ENCODE measurements at regions not wholly inside any gene's neighbourhood (a gene's known extent, or its start where the extent isn't known, plus 50 kb on each side); places are given as distances from the start of the nearest gene placed in this dataset.
"Not testable (repeated sequence)": the region's sequence is repeated elsewhere in the genome, so short reads cannot be mapped to it uniquely, and the experiment has no call there.

DNA sequence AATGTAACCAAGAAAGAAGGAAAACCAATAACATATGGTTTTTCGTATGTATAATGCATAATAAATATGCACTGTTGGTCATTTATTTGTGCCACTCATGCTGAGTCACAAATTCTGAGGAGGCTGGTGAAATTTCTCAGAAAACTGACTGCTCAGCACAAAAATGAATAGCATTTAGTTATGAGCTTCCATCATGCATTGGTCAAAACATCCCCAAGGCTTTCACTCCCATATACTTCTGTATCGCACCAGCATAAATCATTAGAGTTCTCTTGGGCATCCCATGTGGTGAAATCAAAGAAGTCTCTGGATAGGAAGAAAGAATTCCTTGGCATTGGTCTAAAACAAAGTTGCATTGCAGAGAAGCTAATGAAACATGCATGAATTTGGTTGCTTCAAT, 785.6 kb upstream of the CDH8 start:
- Histone ChIP-seq H3K4me1 (no peaks in the 10 kb centered on the region), H3K27ac (no peak overlapping the region), H3K9me3 (no peaks in the 10 kb centered on the region), H3K36me3 (no peaks in the 10 kb centered on the region), H3K4me3 (no peak overlapping the region), H3K27me3 (no peaks in the 10 kb centered on the region), H3K9ac (ENCODE audit: low read depth in 2 of 2, low read length in 2 of 2) (no peak overlapping the region)
- DNase-seq: no peak
- intact Hi-C loops (cut with DNase I): no loop called here
- TF ChIP-seq, protein P1, sequence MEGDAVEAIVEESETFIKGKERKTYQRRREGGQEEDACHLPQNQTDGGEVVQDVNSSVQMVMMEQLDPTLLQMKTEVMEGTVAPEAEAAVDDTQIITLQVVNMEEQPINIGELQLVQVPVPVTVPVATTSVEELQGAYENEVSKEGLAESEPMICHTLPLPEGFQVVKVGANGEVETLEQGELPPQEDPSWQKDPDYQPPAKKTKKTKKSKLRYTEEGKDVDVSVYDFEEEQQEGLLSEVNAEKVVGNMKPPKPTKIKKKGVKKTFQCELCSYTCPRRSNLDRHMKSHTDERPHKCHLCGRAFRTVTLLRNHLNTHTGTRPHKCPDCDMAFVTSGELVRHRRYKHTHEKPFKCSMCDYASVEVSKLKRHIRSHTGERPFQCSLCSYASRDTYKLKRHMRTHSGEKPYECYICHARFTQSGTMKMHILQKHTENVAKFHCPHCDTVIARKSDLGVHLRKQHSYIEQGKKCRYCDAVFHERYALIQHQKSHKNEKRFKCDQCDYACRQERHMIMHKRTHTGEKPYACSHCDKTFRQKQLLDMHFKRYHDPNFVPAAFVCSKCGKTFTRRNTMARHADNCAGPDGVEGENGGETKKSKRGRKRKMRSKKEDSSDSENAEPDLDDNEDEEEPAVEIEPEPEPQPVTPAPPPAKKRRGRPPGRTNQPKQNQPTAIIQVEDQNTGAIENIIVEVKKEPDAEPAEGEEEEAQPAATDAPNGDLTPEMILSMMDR (IDR thresholded peaks at IDR 0.05): no peak

DNA sequence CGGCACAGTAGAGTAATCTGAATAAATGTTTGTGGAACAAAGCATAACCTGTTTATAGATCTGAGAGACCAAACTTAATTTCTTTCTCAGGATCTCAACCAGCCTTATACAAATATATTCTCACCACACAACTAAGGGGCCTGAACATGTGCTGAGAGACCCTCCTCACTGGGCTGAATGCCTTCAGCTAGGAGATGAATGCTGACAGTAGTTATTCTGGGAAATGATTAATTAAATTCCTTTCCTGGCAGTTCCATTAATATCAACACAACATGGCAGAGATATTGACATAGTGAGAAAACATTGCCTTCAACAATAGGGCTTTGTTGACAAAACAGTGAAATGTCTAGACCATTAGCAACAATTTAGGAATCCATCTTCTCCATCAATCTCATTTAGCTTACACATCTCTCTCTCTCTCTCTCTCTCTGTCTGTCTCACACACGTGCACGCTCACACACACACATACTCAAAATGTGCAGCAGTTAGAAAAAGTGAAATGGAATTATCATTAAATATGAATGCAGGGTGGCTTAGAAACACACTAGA, 780.8 kb upstream of the CDH8 start:
- DNase-seq: no peak
- TF ChIP-seq, protein P1 (IDR thresholded peaks at IDR 0.05): no peak
- intact Hi-C loops (cut with DNase I): no loop called here

DNA sequence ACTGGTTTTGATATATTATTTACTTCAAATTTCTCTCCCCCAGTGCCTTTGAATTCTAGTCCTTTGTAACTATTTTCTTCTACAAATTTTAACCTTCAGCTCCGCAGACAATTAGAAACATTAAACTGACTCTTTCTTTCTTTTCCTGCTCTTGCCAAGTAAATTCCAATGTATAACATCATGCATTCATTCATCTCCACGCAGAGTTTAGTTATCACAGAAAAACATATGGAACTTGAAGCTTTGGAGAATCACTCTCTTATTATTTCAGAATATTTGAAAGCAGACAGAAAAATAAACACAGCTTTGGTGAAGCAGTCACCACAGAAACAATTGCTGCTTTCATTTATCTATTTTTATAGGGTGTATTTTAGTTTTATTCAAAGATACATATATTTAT, 778.7 kb upstream of the CDH8 start:
- intact Hi-C loops (cut with DNase I): no loop called here

More for the DNA sequence above, 780.8 kb upstream of the CDH8 start:
- Histone ChIP-seq H3K27ac (no peak overlapping the region), H3K36me3 (no peaks in the 10 kb centered on the region), H3K4me3 (no peak overlapping the region), H3K9me3 (no peaks in the 10 kb centered on the region), H3K27me3 (no peaks in the 10 kb centered on the region), H3K9ac (ENCODE audit: low read depth in 2 of 2, low read length in 2 of 2) (no peak overlapping the region), H3K4me1 (no peaks in the 10 kb centered on the region)

DNA sequence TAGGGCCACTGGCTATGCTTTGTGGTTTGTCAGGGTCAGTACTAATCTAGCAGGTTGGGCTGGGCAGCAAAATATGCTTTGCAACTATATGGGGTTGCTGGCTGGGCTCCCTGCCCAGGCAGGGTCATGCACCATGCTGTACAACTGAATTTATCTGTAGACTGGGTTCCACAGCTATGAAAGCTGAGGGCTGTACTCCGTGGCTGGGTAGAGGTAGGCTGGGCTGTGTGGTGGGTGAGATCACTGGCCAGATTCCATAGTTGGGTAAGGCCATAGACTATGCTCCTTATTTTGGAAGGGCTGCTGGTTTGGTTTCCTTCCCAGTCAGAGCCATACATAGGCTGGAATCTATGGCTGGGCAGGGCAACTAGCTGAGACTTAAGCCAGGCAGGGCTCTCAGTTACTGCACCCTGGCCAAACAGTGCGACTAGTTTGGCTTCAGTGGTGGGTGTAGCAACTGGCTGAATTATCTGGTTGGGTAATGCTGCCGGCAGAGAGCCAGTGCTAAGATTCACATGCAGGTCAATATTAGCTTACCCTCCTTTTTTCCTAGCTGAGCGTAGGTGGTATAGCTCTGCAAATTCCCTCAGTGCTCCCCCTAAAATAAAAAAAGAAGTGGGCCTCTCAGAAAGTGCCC, 769.1 kb upstream of the CDH8 start:
- Histone ChIP-seq H3K9ac (ENCODE audit: low read depth in 2 of 2, low read length in 2 of 2) (no peak overlapping the region), H3K9me3 (no peaks in the 10 kb centered on the region), H3K4me3 (no peak overlapping the region), H3K27me3 (no peaks in the 10 kb centered on the region), H3K4me1 (no peaks in the 10 kb centered on the region), H3K27ac (no peak overlapping the region), H3K36me3 (no peaks in the 10 kb centered on the region)
- no peak for DNase-seq
- TF ChIP-seq, protein P1 (IDR thresholded peaks at IDR 0.05): no peak
- intact Hi-C loops (cut with DNase I): no loop called here

More for the DNA sequence above, 778.7 kb upstream of the CDH8 start:
- TF ChIP-seq, protein P1 (IDR thresholded peaks at IDR 0.05): no peak
- H3K27ac ChIP-seq: no peak overlapping the region
- no peak overlapping the region for H3K4me3 ChIP-seq
- H3K4me1 ChIP-seq: no peaks in the 10 kb centered on the region
- no peak overlapping the region for H3K9ac ChIP-seq (ENCODE audit: low read depth in 2 of 2, low read length in 2 of 2)
- DNase-seq: no peak
- no peaks in the 10 kb centered on the region for H3K9me3 ChIP-seq
- H3K27me3 ChIP-seq: no peaks in the 10 kb centered on the region
- H3K36me3 ChIP-seq: no peaks in the 10 kb centered on the region

DNA sequence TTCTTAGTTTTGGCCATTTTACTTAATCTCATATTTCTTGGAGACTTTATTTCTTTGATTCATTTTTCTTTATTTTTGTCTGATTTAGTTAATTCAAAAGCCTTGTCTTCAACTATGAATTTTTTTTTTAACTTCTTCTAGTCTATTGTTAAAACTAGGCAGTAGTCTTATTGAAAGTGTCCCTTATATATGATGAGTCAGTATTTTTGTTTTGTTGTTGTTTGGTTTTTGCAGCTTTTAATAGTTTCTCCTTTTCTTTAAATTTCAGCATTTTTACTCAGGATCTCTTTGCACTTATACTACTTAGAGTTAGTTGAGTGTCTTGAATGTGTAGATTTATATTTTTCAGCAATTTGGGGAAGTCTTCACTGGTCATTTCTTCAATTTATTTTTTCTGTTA, 758.5 kb upstream of the CDH8 start:
- H3K36me3 ChIP-seq: no peaks in the 10 kb centered on the region
- no peaks in the 10 kb centered on the region for H3K27me3 ChIP-seq
- no peak overlapping the region for H3K9ac ChIP-seq (ENCODE audit: low read depth in 2 of 2, low read length in 2 of 2)
- no peaks in the 10 kb centered on the region for H3K4me1 ChIP-seq
- DNase-seq: no peak
- H3K4me3 ChIP-seq: no peak overlapping the region
- no peaks in the 10 kb centered on the region for H3K9me3 ChIP-seq
- intact Hi-C loops (cut with DNase I): no loop called here
- TF ChIP-seq, protein P1 (IDR thresholded peaks at IDR 0.05): no peak
- no peak overlapping the region for H3K27ac ChIP-seq

DNA sequence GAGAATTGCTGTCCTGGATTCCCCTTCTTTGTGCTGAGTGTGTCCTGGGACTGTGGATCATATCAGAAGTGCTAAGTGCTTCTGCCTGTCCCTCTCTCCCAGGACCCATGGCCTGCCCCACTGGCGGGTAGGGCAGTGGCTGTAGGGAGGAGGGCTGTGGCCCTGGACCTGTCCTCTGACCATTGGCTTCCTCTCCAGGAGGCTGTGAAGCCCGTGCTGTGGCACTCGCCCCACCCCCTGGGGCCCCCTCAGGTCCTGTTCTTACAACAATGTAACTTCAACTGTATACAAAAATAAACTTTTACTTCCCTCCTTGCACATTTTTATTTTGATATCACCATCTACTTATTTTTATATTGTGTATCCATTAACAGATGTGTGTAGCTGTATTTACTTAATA, 743.8 kb upstream of the CDH8 start:
- H3K27me3 ChIP-seq; H3K36me3 ChIP-seq; H3K27ac ChIP-seq; H3K9me3 ChIP-seq; DNase-seq; H3K4me1 ChIP-seq; H3K9ac ChIP-seq (ENCODE audit: low read depth in 2 of 2, low read length in 2 of 2); H3K4me3 ChIP-seq; intact Hi-C loops (cut with DNase I): not testable (repeated sequence)

All from colonic mucosa (tissue), 4 donors.